IMR-90 (cell line): ENCODE measurements at regions not wholly inside any gene's neighbourhood (a gene's known extent, or its start where the extent isn't known, plus 50 kb on each side); places are given as distances from the start of the nearest gene placed in this dataset.

Source experiments
- ATAC-seq: fragments of 200-7000 bp; cut with Tn5 transposase; 2 replicates; pipeline ENCODE4 v1.9.1; 2020; ENCODE audit warnings: low read depth, mild to moderate bottlenecking, moderate library complexity
- BruUV-seq: library from RNA; stranded (reverse); fragments of 400-500 nt; replicated peaks from 2 replicates; lab custom pipeline; 2021; lab: Mats Ljungman, UMichigan
- CTCF ChIA-PET: fragments of 300-600 bp; formaldehyde crosslinking; extraction: SDS; loops from one replicate; lab custom pipeline; 2021; ENCODE audit warnings: antibody characterized with exemption; lab: Yijun Ruan, JAX
- POLR2A ChIA-PET: fragments of 300-600 bp; sonication (Branson Sonifier 250); formaldehyde crosslinking; loops from one replicate; lab custom pipeline; 2022; ENCODE audit warnings: antibody characterized with exemption; ENCODE audit not compliant: unreplicated experiment; lab: Charles Lee
- DNase-seq: peaks from one replicate; pipeline ENCODE4 v3.0.0; 2013
- H2AFZ ChIP-seq: replicated peaks from 2 replicates; pipeline ENCODE3; 2013; ENCODE audit warnings: low read length, mild to moderate bottlenecking; ENCODE audit not compliant: poor library complexity
- H2AK5ac ChIP-seq: 2 replicates; pipeline ENCODE4 v1.6.1; 2013; ENCODE audit warnings: low read depth, low read length, inconsistent platforms
- H2AK9ac ChIP-seq: replicated peaks from 2 replicates; pipeline ENCODE3; 2013; ENCODE audit warnings: mild to moderate bottlenecking, low read depth, low read length, moderate library complexity; ENCODE audit not compliant: poor library complexity
- H2BK120ac ChIP-seq: 2 replicates; pipeline ENCODE4 v1.6.1; 2013; ENCODE audit warnings: low read depth, low read length, inconsistent platforms
- H2BK15ac ChIP-seq: 3 replicates; pipeline ENCODE4 v1.6.1; 2013; ENCODE audit warnings: low read depth, low read length, inconsistent platforms
- H2BK20ac ChIP-seq: 2 replicates; pipeline ENCODE4 v1.6.1; 2013; ENCODE audit warnings: low read depth, mild to moderate bottlenecking, inconsistent platforms, low read length, moderate library complexity
- H2BK5ac ChIP-seq: 2 replicates; pipeline ENCODE4 v1.6.1; 2013; ENCODE audit warnings: mild to moderate bottlenecking, low read depth, low read length, inconsistent platforms; ENCODE audit not compliant: poor library complexity, severe bottlenecking
- H3K14ac ChIP-seq: replicated peaks from 2 replicates; pipeline ENCODE4 v1.6.1; 2013; ENCODE audit warnings: low read depth, low read length, inconsistent platforms
- H3K18ac ChIP-seq: 2 replicates; pipeline ENCODE4 v1.6.1; 2013; ENCODE audit warnings: low read depth, low read length, control low read depth
- H3K23ac ChIP-seq: 2 replicates; pipeline ENCODE4 v1.6.1; 2013; ENCODE audit warnings: low read depth, low read length, inconsistent platforms
- H3K27ac ChIP-seq: 2 replicates; pipeline ENCODE4 v1.5.1; 2013; ENCODE audit warnings: mild to moderate bottlenecking, control low read depth, low read length; ENCODE audit not compliant: insufficient read depth
- H3K27me3 ChIP-seq: 2 replicates; pipeline ENCODE4 v1.6.1; 2013; ENCODE audit warnings: low read length; ENCODE audit not compliant: control insufficient read depth, insufficient read depth
- H3K36me3 ChIP-seq: 2 replicates; pipeline ENCODE4 v1.6.1; 2013; ENCODE audit warnings: low read length, mixed read lengths; ENCODE audit not compliant: control insufficient read depth, insufficient read depth
- H3K4ac ChIP-seq: 2 replicates; pipeline ENCODE4 v1.6.1; 2013; ENCODE audit warnings: low read depth, low read length, inconsistent platforms
- H3K4me1 ChIP-seq: 2 replicates; pipeline ENCODE4 v1.6.1; 2013; ENCODE audit warnings: low read length, mixed read lengths; ENCODE audit not compliant: control insufficient read depth, insufficient read depth
- H3K4me2 ChIP-seq: 2 replicates; pipeline ENCODE4 v1.6.1; 2013; ENCODE audit warnings: low read depth, mild to moderate bottlenecking, control low read depth, low read length, moderate library complexity
- H3K4me3 ChIP-seq: 2 replicates; pipeline ENCODE4 v1.5.1; 2013; ENCODE audit warnings: low read depth, mild to moderate bottlenecking, control low read depth, low read length, moderate library complexity; ENCODE audit not compliant: insufficient read depth
- H3K56ac ChIP-seq: 2 replicates; pipeline ENCODE4 v1.6.1; 2013; ENCODE audit warnings: low read length, inconsistent platforms; ENCODE audit not compliant: insufficient read depth; ENCODE audit errors: extremely low read depth
- H3K79me1 ChIP-seq, 2 experiments: 2 replicates each; pipeline ENCODE4 v1.6.1; 2013; ENCODE audit warnings: low read length in 2 of 2, inconsistent platforms in 1 of 2, low read depth in 1 of 2
- H3K9ac ChIP-seq: 2 replicates; pipeline ENCODE4 v1.6.1; 2013; ENCODE audit warnings: low read depth, low read length, control low read depth
- H3K9me1 ChIP-seq: 2 replicates; pipeline ENCODE4 v1.6.1; 2013; ENCODE audit warnings: low read length, inconsistent platforms; ENCODE audit not compliant: insufficient read depth
- H3K9me3 ChIP-seq: 2 replicates; pipeline ENCODE4 v1.6.1; 2013; ENCODE audit warnings: low read length; ENCODE audit not compliant: control insufficient read depth, insufficient read depth
- H4K20me1 ChIP-seq: 2 replicates; pipeline ENCODE4 v1.6.1; 2013; ENCODE audit warnings: low read length, inconsistent platforms; ENCODE audit not compliant: insufficient read depth
- H4K5ac ChIP-seq: 2 replicates; pipeline ENCODE4 v1.6.1; 2013; ENCODE audit warnings: mild to moderate bottlenecking, low read depth, low read length, control low read depth
- H4K8ac ChIP-seq, 2 experiments: 2 replicates each; pipeline ENCODE4 v1.6.1; 2013; ENCODE audit warnings: low read depth in 2 of 2, low read length in 2 of 2, control low read depth in 1 of 2, inconsistent platforms in 1 of 2
- H4K91ac ChIP-seq: 2 replicates; pipeline ENCODE4 v1.6.1; 2013; ENCODE audit warnings: low read depth, low read length, inconsistent platforms; ENCODE audit not compliant: insufficient read depth
- BHLHE40 ChIP-seq: fragments of 150-350 bp; IDR thresholded peaks from 2 replicates; pipeline ENCODE4 v1.6.1; 2016; ENCODE audit warnings: mild to moderate bottlenecking, low read depth, low read length
- CEBPB ChIP-seq: IDR thresholded peaks from 2 replicates; pipeline ENCODE4 v1.6.1; 2012; ENCODE audit warnings: low read depth, low read length, improper control_type of control experiment
- CHD1 ChIP-seq: IDR thresholded peaks from 2 replicates; pipeline ENCODE4 v1.6.1; 2012; ENCODE audit warnings: low read depth, low read length, improper control_type of control experiment
- FOS ChIP-seq: fragments of 150-350 bp; IDR thresholded peaks from 2 replicates; pipeline ENCODE4 v1.6.1; 2016; ENCODE audit warnings: low read depth, low read length
- MAFK ChIP-seq: IDR thresholded peaks from 2 replicates; pipeline ENCODE4 v1.6.1; 2012; ENCODE audit warnings: low read depth, low read length, improper control_type of control experiment
- MAZ ChIP-seq: IDR thresholded peaks from 2 replicates; pipeline ENCODE4 v1.6.1; 2012; ENCODE audit warnings: low read depth, mild to moderate bottlenecking, low read length, improper control_type of control experiment, moderate library complexity, borderline replicate concordance
- MXI1 ChIP-seq: IDR thresholded peaks from 2 replicates; pipeline ENCODE4 v1.6.1; 2012; ENCODE audit warnings: low read depth, mild to moderate bottlenecking, low read length, moderate library complexity, borderline replicate concordance
- NFE2L2 ChIP-seq: fragments of 150-350 bp; IDR thresholded peaks from 2 replicates; pipeline ENCODE4 v1.6.1; 2016; ENCODE audit warnings: low read depth, mild to moderate bottlenecking, low read length
- POLR2A ChIP-seq: IDR thresholded peaks from 2 replicates; pipeline ENCODE4 v1.6.1; 2012; ENCODE audit warnings: mild to moderate bottlenecking, low read depth, low read length
- RAD21 ChIP-seq: IDR thresholded peaks from 2 replicates; pipeline ENCODE4 v1.6.1; 2012; ENCODE audit warnings: low read length, improper control_type of control experiment
- RCOR1 ChIP-seq: IDR thresholded peaks from 2 replicates; pipeline ENCODE4 v1.6.1; 2012; ENCODE audit warnings: mild to moderate bottlenecking, low read length, improper control_type of control experiment; ENCODE audit not compliant: insufficient replicate concordance
- RFX5 ChIP-seq: IDR thresholded peaks from 2 replicates; pipeline ENCODE4 v1.8.0; 2012; ENCODE audit warnings: low read depth, mild to moderate bottlenecking, low read length, moderate library complexity
- SMC3 ChIP-seq: fragments of 150-350 bp; IDR thresholded peaks from 2 replicates; pipeline ENCODE4 v1.6.1; 2016; ENCODE audit warnings: low read depth, mild to moderate bottlenecking, antibody characterized with exemption, low read length, moderate library complexity
- WGBS, 2 experiments: methylation state at CpG; one replicate each; pipeline versions ENCODE4 v1.1.5 to v1.1.7; 2013; ENCODE audit warnings: missing lambda C conversion rate in 2 of 2; ENCODE audit not compliant: insufficient read length in 1 of 2; ENCODE audit errors: extremely low coverage in 2 of 2; 5-methylcytosine and 5-hydroxymethylcytosine counted together
- dilution Hi-C: fragments of 300-500 bp; cut with HindIII; formaldehyde crosslinking; loops from one replicate; pipeline ENCODE4 v1.14.3; 2018; ENCODE audit warnings: low sequenced_read_pairs; ENCODE audit not compliant: unreplicated experiment
- in situ Hi-C: fragments of 300-500 bp; cut with MboI; formaldehyde crosslinking; loops from 3 replicates; pipeline ENCODE4 v1.14.3; 2019; ENCODE audit warnings: low sequenced_read_pairs, inconsistent platforms, mixed read lengths
- intact Hi-C: fragments of 100-400 bp; cut with micrococcal nuclease; formaldehyde crosslinking; loops from 2 replicates; pipeline ENCODE4 v1.10.0; 2022
- TF ChIP-seq, protein P1 (sequence below): conservative IDR thresholded peaks from 2 replicates; pipeline ENCODE4 v1.5.1; 2012; ENCODE audit warnings: mild to moderate bottlenecking, low read depth, low read length, improper control_type of control experiment
- TF ChIP-seq, protein P2 (sequence below): fragments of 150-350 bp; IDR thresholded peaks from 2 replicates; pipeline ENCODE4 v1.6.1; 2016; ENCODE audit warnings: low read depth, mild to moderate bottlenecking, low read length, moderate library complexity, borderline replicate concordance
- TF ChIP-seq, protein P3 (sequence below): fragments of 150-350 bp; IDR thresholded peaks from 2 replicates; pipeline ENCODE4 v1.6.1; 2017; ENCODE audit warnings: mild to moderate bottlenecking, antibody characterized with exemption, low read length, low read depth

DNA sequence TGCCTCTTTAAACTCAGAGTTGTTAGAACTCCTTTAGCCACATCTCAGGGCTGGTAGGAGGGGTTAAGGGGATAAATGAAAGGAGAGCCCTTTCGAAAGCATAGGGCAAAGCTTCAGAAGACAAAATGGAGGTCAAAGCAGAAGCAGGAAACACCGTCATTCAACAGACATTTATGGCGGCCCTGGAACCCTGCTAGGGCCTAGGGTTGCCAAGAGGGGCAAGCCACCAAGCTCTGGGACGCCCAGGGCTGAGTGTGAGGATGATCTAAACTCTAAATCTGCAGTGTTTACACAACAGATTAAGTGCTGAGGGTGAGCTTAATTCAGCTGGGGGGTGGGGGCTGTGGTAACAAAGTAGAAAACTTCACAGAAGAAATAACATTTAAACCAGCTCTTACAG is 79.0 kb upstream of the NFE2L3 start:
- no peak for TF ChIP-seq FOS
- TF ChIP-seq, protein P1, sequence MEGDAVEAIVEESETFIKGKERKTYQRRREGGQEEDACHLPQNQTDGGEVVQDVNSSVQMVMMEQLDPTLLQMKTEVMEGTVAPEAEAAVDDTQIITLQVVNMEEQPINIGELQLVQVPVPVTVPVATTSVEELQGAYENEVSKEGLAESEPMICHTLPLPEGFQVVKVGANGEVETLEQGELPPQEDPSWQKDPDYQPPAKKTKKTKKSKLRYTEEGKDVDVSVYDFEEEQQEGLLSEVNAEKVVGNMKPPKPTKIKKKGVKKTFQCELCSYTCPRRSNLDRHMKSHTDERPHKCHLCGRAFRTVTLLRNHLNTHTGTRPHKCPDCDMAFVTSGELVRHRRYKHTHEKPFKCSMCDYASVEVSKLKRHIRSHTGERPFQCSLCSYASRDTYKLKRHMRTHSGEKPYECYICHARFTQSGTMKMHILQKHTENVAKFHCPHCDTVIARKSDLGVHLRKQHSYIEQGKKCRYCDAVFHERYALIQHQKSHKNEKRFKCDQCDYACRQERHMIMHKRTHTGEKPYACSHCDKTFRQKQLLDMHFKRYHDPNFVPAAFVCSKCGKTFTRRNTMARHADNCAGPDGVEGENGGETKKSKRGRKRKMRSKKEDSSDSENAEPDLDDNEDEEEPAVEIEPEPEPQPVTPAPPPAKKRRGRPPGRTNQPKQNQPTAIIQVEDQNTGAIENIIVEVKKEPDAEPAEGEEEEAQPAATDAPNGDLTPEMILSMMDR = no peak
- TF ChIP-seq RCOR1 = no peak
- TF ChIP-seq MAZ = no peak
- TF ChIP-seq, protein P2, sequence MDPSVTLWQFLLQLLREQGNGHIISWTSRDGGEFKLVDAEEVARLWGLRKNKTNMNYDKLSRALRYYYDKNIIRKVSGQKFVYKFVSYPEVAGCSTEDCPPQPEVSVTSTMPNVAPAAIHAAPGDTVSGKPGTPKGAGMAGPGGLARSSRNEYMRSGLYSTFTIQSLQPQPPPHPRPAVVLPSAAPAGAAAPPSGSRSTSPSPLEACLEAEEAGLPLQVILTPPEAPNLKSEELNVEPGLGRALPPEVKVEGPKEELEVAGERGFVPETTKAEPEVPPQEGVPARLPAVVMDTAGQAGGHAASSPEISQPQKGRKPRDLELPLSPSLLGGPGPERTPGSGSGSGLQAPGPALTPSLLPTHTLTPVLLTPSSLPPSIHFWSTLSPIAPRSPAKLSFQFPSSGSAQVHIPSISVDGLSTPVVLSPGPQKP = no peak
- no peak for TF ChIP-seq MXI1
- no peak for TF ChIP-seq SMC3
- TF ChIP-seq MAFK = no peak
- no peak for TF ChIP-seq BHLHE40
- no peak for TF ChIP-seq RFX5
- no peak for TF ChIP-seq CHD1
- no peak for TF ChIP-seq CEBPB
- TF ChIP-seq NFE2L2 = no peak
- TF ChIP-seq, protein P3, sequence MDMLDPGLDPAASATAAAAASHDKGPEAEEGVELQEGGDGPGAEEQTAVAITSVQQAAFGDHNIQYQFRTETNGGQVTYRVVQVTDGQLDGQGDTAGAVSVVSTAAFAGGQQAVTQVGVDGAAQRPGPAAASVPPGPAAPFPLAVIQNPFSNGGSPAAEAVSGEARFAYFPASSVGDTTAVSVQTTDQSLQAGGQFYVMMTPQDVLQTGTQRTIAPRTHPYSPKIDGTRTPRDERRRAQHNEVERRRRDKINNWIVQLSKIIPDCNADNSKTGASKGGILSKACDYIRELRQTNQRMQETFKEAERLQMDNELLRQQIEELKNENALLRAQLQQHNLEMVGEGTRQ = no peak
- TF ChIP-seq POLR2A = no peak
- no peak for TF ChIP-seq RAD21
- H3K14ac ChIP-seq = no peak overlapping the region
- H3K9me3 ChIP-seq = no peaks in the 10 kb centered on the region
- H2BK15ac ChIP-seq = no peak overlapping the region
- no peak overlapping the region for H2AK9ac ChIP-seq
- no peaks in the 10 kb centered on the region for H3K4me1 ChIP-seq
- DNase-seq (no peak), ATAC-seq (no peak)
- no peak overlapping the region for H3K9ac ChIP-seq
- H4K91ac ChIP-seq = no peak overlapping the region
- intact Hi-C loops = no loop called here
- peak overlapping the region; percentile 9 for H2AFZ ChIP-seq
- no peak overlapping the region for H3K4ac ChIP-seq
- H3K27me3 ChIP-seq = peaks cover 18% of the 10 kb centered on the region
- no peak overlapping the region for H3K23ac ChIP-seq
- H2BK120ac ChIP-seq = no peak overlapping the region
- no peak overlapping the region for H3K4me2 ChIP-seq
- H2BK5ac ChIP-seq = no peak overlapping the region
- no peak overlapping the region for H2BK20ac ChIP-seq
- no peak overlapping the region for H4K8ac ChIP-seq
- ChIA-PET CTCF (no interaction called here), POLR2A (no interaction called here)
- no peak overlapping the region for H4K5ac ChIP-seq
- dilution Hi-C loops = no loop called here
- H3K36me3 ChIP-seq = no peaks in the 10 kb centered on the region
- no peaks in the 10 kb centered on the region; the same call in 1 of the 2 replicates for H4K20me1 ChIP-seq
- H3K27ac ChIP-seq = no peak overlapping the region
- H2AK5ac ChIP-seq = no peak overlapping the region
- no TSS peak for BruUV-seq
- WGBS, 2 experiments = no CpG with 5 or more reads among the region's 4 CpGs
- in situ Hi-C loops = no loop called here
- H3K9me1 ChIP-seq = no peaks in the 10 kb centered on the region
- H3K79me1 ChIP-seq = no peaks in the 10 kb centered on the region
- H3K56ac ChIP-seq = no peak overlapping the region
- H3K4me3 ChIP-seq = no peak overlapping the region
- no peak overlapping the region for H3K18ac ChIP-seq
